IPS DF 6.9 (cell line): ENCODE measurements at regions not wholly inside any gene's neighbourhood (a gene's known extent, or its start where the extent isn't known, plus 50 kb on each side); places are given as distances from the start of the nearest gene placed in this dataset.

Source experiments
- DNase-seq: peaks from one replicate; pipeline ENCODE4 v3.0.0-alpha.2; 2013; ENCODE audit warnings: low read depth, low spot score
- H3K27ac ChIP-seq: one replicate; pipeline ENCODE4 v1.5.1; 2013; ENCODE audit warnings: low read length, control low read depth
- H3K27me3 ChIP-seq: 2 replicates; pipeline ENCODE4 v1.6.1; 2013; ENCODE audit warnings: mild to moderate bottlenecking, low read length; ENCODE audit not compliant: control insufficient read depth, insufficient read depth
- H3K36me3 ChIP-seq: 2 replicates; pipeline ENCODE4 v1.6.1; 2013; ENCODE audit warnings: low read length; ENCODE audit not compliant: control insufficient read depth, insufficient read depth
- H3K4me1 ChIP-seq: 2 replicates; pipeline ENCODE4 v1.6.1; 2013; ENCODE audit warnings: low read length; ENCODE audit not compliant: control insufficient read depth, insufficient read depth
- H3K4me3 ChIP-seq: 2 replicates; pipeline ENCODE4 v1.5.1; 2013; ENCODE audit warnings: mild to moderate bottlenecking, low read length
- H3K9me3 ChIP-seq: 2 replicates; pipeline ENCODE4 v1.6.1; 2013; ENCODE audit warnings: low read length, inconsistent platforms; ENCODE audit not compliant: control insufficient read depth, insufficient read depth
- WGBS: extraction: QIAGEN DNeasy Blood & Tissue Kit; methylation state at CpG from one replicate; pipeline ENCODE4 v1.1.7; 2013; ENCODE audit warnings: mixed read lengths, missing lambda C conversion rate; ENCODE audit not compliant: insufficient read length, insufficient coverage; 5-methylcytosine and 5-hydroxymethylcytosine counted together

- no CpG with 5 or more reads among the region's 15 CpGs for WGBS
- Histone ChIP-seq H3K27me3 (no peaks in the 10 kb centered on the region), H3K9me3 (peaks cover 41% of the 10 kb centered on the region), H3K4me3 (no peak overlapping the region), H3K27ac (no peak overlapping the region), H3K36me3 (no peaks in the 10 kb centered on the region), H3K4me1 (no peaks in the 10 kb centered on the region)
- no peak for DNase-seq
These were observed 138.6 kb upstream of the AJAP1 start for GRCh38 chr1:4515727-4516289.

GRCh38 chr1:4516596-4516995 lies 137.8 kb upstream of the AJAP1 start:
- Histone ChIP-seq H3K9me3 (peaks cover 37% of the 10 kb centered on the region), H3K27ac (no peak overlapping the region), H3K27me3 (no peaks in the 10 kb centered on the region), H3K4me1 (no peaks in the 10 kb centered on the region), H3K36me3 (no peaks in the 10 kb centered on the region), H3K4me3 (no peak overlapping the region)
- no peak for DNase-seq
- no CpG with 5 or more reads among the region's 7 CpGs for WGBS

GRCh38 chr1:4517186-4517954 lies 137.0 kb upstream of the AJAP1 start:
- Histone ChIP-seq H3K36me3 (no peaks in the 10 kb centered on the region), H3K4me1 (no peaks in the 10 kb centered on the region), H3K4me3 (no peak overlapping the region), H3K27me3 (no peaks in the 10 kb centered on the region), H3K9me3 (peaks cover 33% of the 10 kb centered on the region), H3K27ac (no peak overlapping the region)
- WGBS: no CpG with 5 or more reads among the region's 19 CpGs
- no peak for DNase-seq

GRCh38 chr1:4518621-4519020 lies 135.8 kb upstream of the AJAP1 start:
- Histone ChIP-seq H3K4me1 (no peaks in the 10 kb centered on the region), H3K9me3 (peaks cover 27% of the 10 kb centered on the region), H3K27ac (no peak overlapping the region), H3K36me3 (no peaks in the 10 kb centered on the region), H3K4me3 (no peak overlapping the region), H3K27me3 (no peaks in the 10 kb centered on the region)
- no CpG with 5 or more reads among the region's 7 CpGs for WGBS
- no peak for DNase-seq

GRCh38 chr1:4519954-4520353 lies 134.5 kb upstream of the AJAP1 start:
- Histone ChIP-seq H3K9me3 (peaks cover 23% of the 10 kb centered on the region), H3K4me3 (no peak overlapping the region), H3K27ac (no peak overlapping the region), H3K36me3 (no peaks in the 10 kb centered on the region), H3K27me3 (no peaks in the 10 kb centered on the region), H3K4me1 (no peaks in the 10 kb centered on the region)
- no CpG with 5 or more reads among the region's 6 CpGs for WGBS
- no peak for DNase-seq

GRCh38 chr1:4523551-4523950 lies 130.9 kb upstream of the AJAP1 start:
- WGBS: no CpG with 5 or more reads among the region's 4 CpGs
- peaks cover 18% of the 10 kb centered on the region for H3K9me3 ChIP-seq
- no peak for DNase-seq
- H3K27me3 ChIP-seq: no peaks in the 10 kb centered on the region
- H3K27ac ChIP-seq: no peak overlapping the region
- H3K36me3 ChIP-seq: no peaks in the 10 kb centered on the region
- H3K4me1 ChIP-seq: no peaks in the 10 kb centered on the region
- H3K4me3 ChIP-seq: no peak overlapping the region

- Histone ChIP-seq H3K9me3 (peaks cover 20% of the 10 kb centered on the region), H3K4me1 (no peaks in the 10 kb centered on the region), H3K27ac (no peak overlapping the region), H3K27me3 (no peaks in the 10 kb centered on the region), H3K36me3 (no peaks in the 10 kb centered on the region), H3K4me3 (no peak overlapping the region)
- DNase-seq: no peak
- no CpG with 5 or more reads among the region's 8 CpGs for WGBS
These were observed 127.7 kb upstream of the AJAP1 start for GRCh38 chr1:4526747-4527146.

- DNase-seq: no peak
- WGBS: no CpG with 5 or more reads among the region's 18 CpGs
- Histone ChIP-seq H3K9me3 (peaks cover 25% of the 10 kb centered on the region), H3K36me3 (no peaks in the 10 kb centered on the region), H3K27ac (no peak overlapping the region), H3K4me3 (no peak overlapping the region), H3K4me1 (no peaks in the 10 kb centered on the region), H3K27me3 (no peaks in the 10 kb centered on the region)
These were observed 126.6 kb upstream of the AJAP1 start for GRCh38 chr1:4527819-4528218.

- no peaks in the 10 kb centered on the region for H3K36me3 ChIP-seq
- H3K4me3 ChIP-seq: no peak overlapping the region
- WGBS: no CpG with 5 or more reads among the region's 10 CpGs
- no peaks in the 10 kb centered on the region for H3K4me1 ChIP-seq
- peaks cover 28% of the 10 kb centered on the region for H3K9me3 ChIP-seq
- H3K27me3 ChIP-seq: no peaks in the 10 kb centered on the region
- no peak overlapping the region for H3K27ac ChIP-seq
- DNase-seq: no peak
These were observed 125.8 kb upstream of the AJAP1 start for GRCh38 chr1:4528590-4528989.

- Histone ChIP-seq H3K27ac (no peak overlapping the region), H3K4me3 (no peak overlapping the region), H3K9me3 (peaks cover 26% of the 10 kb centered on the region), H3K4me1 (no peaks in the 10 kb centered on the region), H3K36me3 (no peaks in the 10 kb centered on the region), H3K27me3 (no peaks in the 10 kb centered on the region)
- no CpG with 5 or more reads among the region's 14 CpGs for WGBS
- no peak for DNase-seq
These were observed 124.8 kb upstream of the AJAP1 start for GRCh38 chr1:4529446-4530165.
